ENCODE measurements at regions not wholly inside any gene's neighbourhood (a gene's known extent, or its start where the extent isn't known, plus 50 kb on each side); places are given as distances from the start of the nearest gene placed in this dataset.
"Not testable (repeated sequence)": the region's sequence is repeated elsewhere in the genome, so short reads cannot be mapped to it uniquely, and the experiment has no call there.

GRCh38 chr5:2375757-2376250, 375.7 kb downstream of the IRX2 start:
- DNase-seq, result no peak

GRCh38 chr5:2375291-2375690, 376.2 kb downstream of the IRX2 start:
- no peak for DNase-seq

- DNase-seq, result no peak
These were observed 376.8 kb downstream of the IRX2 start for GRCh38 chr5:2374703-2375102.

DNA sequence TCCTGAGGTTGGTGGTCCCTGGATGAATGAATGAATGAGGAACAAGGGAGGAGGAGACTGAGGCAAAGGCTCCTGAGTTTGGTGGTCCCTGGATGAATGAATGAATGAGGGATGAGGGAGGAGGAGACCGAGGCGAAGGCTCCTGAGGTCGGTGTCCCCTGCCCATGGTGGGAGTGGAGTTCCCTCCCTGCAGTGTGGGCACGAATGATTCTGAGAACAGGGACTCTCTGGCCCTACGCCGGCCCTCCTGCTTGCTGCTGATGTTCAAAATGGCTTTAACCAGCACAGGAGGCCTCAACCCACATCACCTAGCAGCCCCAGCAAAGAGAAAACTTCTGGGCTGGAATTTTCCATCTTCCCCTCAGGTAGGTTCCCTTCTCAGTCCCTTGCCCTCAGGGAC, 377.8 kb downstream of the IRX2 start:
- DNase-seq, result no peak

GRCh38 chr5:2371419-2371710, 380.1 kb downstream of the IRX2 start:
- DNase-seq, result no peak

- no peak for DNase-seq
These were observed 380.7 kb downstream of the IRX2 start for GRCh38 chr5:2370626-2371418.

DNA sequence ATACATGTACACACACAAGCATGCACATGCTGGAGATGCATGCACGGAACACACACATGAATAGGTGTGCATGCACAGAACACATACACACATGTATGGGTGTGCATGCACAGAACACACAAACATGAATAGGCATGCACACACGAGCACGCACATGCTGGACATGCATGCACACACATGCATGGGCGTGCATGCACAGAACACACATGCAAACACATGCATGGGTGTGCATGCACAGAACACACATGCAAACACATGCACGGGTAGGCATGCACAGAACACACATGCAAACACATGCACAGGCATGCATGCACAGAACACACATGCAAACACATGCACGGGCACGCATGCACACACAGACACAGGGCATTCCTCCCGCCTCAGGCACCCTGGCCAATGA, 382.3 kb downstream of the IRX2 start:
- no peak for DNase-seq

GRCh38 chr5:2366816-2367215, 384.7 kb downstream of the IRX2 start:
- DNase-seq, result no peak

DNA sequence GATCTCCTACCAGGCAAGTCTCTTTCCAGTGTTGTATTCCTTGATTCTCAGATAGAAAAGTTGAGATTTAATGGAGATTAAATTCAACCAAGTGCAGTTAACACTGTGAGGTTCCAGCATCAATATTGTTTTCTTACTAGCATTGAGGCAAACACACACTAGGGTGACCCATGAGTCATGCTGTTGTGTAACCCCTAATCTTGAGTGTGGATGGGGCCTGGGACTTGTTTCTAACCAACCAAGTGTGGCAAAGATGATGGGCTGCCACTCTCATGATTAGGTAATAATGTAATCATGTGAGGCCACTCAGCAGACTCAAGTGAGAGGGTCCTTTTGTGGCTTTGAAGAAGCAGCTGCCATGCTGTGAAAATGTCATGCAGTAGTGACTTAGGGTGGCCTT, 394.2 kb downstream of the IRX2 start:
- DNase-seq, result no peak

DNA sequence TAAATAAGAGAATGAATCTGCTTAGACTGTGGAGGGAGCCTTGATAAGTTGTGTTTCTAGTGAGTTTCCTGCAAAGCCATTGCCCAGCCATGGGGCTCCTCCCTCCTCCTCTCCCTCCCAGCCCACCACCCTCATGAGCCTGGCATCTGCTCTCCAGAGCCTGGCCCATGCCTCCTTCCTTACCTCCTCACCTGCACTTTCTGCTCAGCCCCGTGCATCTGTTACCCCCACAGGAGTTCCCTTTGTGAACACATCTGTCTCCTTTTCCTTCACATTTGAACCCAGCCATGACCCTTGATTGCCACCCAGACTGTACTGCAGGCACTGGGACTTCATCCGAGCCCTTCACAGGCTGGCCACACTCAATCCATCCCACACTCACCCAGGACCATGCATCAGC, 395.6 kb downstream of the IRX2 start:
- no peak for DNase-seq

DNA sequence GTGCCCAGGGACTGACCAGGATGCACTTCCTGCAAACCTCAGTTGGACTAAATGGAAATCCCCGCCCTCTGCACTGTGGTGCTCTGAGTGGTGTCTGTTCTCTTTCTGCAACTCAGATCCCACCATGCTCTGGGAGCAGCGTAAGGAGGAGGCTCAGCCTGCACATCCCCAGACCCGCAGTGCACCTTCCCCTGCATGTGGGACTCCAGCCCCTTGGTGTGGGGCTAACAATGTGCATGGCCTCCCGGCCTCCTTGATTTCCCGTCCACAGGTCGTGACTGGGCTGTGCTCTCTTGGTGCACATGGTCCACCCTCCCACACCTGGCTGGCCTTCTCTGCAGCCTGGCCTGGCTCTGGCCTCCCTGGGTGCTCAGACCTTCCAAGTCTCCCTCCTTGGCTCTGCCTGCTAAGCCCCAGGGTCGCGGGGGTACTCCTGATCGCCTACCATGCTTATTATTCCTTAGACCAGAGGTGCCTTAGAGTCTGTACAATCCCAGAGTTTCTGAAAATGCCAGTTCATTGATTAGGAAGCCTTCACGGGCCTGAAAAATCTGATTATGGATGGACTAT, 397.5 kb downstream of the IRX2 start:
- DNase-seq, result no peak

GRCh38 chr5:2353211-2353610, 398.3 kb downstream of the IRX2 start:
- no peak for DNase-seq

GRCh38 chr5:2352101-2352861, 399.2 kb downstream of the IRX2 start:
- no peak for DNase-seq

DNA sequence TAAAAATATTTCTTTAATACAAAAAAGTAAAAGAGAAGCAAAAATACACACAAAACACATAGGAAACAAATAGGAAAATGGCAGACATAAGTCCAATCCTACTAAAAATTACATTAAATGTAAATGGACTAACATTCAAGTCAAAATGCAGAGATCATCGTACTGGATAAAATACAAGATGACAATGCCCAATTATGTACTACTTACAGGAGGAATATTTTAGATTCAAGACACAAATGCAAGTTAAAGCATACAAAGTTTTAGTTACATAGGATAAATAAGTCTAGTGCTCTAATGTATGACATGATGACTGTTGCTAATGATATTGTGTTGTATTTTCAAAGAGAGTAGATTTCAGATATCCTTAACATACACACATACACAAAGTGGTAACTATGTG, 401.7 kb downstream of the IRX2 start:
- not testable (repeated sequence) for DNase-seq

DNA sequence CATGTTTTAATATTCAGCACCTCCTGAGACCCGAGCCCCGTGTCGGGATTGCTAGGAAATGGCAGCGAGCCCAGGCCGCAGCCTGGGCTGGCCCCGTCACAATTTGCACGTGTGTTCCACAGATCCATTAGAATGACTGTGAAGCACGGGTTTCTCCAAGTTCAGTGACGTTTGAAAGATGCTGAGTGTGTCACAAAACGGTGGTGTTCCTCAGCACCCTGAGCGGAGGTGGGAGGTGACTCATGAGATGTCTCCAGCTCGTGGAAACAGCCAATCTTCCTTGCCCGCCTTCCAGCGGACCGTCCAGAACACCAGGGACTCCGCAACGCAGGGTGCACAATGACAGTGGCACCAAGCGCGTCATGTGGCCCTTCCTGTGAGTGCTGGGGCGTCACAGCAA, 412.8 kb downstream of the IRX2 start:
- DNase-seq, result no peak

GRCh38 chr5:2335733-2336515, 415.6 kb downstream of the IRX2 start:
- no peak for DNase-seq

- no peak for DNase-seq
These were observed 416.2 kb downstream of the IRX2 start for GRCh38 chr5:2335125-2335732.

DNA sequence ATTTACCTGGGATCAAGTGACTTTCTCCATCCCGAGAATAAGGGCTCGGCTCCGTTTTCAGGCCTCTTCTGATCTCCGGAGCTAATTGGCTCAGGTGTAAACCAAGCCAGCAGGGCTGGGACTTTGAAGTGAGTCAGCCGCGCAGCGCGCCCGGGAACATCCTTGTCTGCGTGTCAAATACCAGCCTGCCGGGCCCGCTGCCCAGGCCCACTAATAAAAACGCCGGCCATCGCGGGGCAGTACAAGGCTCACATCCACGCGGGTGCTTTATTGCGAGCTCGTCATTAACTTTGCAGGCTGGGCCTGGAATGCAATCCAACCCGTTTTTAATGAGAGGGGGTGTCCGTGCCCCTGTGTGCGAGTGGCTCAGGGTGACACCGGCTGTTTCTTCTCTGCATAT, 416.8 kb downstream of the IRX2 start:
- no peak for DNase-seq

DNA sequence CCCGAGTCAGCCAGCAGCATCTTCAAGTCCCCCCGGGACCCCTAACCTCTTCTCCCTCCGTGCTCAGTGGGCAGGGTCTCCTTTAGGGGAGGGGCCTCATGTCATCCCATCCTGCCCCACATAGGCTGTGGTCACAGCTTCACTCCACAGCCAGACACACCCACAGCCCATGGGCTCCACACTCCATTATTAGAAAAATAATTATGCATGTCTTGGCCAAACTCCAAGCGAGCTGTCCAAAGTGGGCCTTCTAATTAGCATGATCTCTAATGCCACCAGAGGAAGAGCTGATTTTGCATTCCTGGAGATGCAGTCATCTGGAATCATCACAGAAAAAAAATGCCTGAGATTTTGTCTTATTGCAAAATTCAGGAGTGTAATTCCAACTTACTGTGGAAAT, 418.2 kb downstream of the IRX2 start:
- DNase-seq, result no peak

GRCh38 chr5:2332521-2332920, 419.0 kb downstream of the IRX2 start:
- no peak for DNase-seq

DNA sequence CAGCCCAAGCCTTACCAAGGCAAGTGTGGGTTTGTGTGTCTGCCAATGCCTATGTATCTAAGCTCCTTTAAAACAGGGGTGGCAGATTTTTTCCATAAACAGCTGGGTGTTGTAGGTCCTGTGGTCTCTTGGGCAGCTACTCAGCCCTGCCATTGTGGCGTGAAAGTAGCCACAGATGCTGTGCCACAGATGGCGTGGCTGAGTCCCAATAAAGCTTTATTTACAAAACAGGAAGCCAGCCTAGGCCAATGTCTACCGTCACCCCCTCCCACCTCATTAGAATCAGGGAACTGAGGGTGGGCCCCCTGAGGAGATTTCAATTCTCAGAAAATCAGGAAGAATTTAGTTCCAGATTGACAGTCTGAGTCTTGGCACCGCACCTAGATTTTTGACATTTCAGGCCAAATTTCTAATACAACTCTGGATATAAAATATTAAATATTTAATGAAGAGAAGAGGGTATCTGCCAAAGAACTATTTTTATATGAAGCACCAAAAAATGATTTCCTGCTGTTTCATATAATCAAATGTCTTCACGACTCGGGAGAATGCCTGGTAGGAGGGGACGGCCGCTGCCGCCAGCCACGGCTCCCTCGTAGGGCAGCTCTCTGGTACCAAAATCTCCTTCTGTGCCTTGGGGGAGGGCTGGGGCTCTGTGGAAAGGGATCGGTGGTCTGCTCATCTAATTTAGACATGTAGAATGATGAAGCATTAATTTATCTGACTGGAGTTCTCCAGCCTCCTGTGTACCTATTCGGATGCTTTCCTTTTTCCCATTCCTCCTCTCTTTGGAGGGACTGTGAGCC, 420.9 kb downstream of the IRX2 start:
- DNase-seq, result no peak

- no peak for DNase-seq
These were observed 421.7 kb downstream of the IRX2 start for GRCh38 chr5:2329741-2330140.

Data from NCI-H1694 (cell line).